ENCODE measurements at regions not wholly inside any gene's neighbourhood (a gene's known extent, or its start where the extent isn't known, plus 50 kb on each side); places are given as distances from the start of the nearest gene placed in this dataset.

GRCh38 chrX:43269201-43269600 is 386.9 kb upstream of the MAOA start:
- H3F3A ChIP-seq (ENCODE audit: insufficient read depth, low read depth) = no peaks in the 10 kb centered on the region
- no peak for DNase-seq
- H3K9me2 ChIP-seq (ENCODE audit: insufficient read depth) = no peaks in the 10 kb centered on the region
- intact Hi-C loops (cut with micrococcal nuclease; ENCODE audit: unreplicated experiment) = no loop called here
- no peak overlapping the region for H3K4me2 ChIP-seq
- H3K4me1 ChIP-seq (replicated peaks; ENCODE audit: insufficient read depth) = no peaks in the 10 kb centered on the region
- H3K9me3 ChIP-seq (ENCODE audit: insufficient read depth, low read depth) = no peaks in the 10 kb centered on the region
- no peaks in the 10 kb centered on the region for H3K79me2 ChIP-seq (ENCODE audit: low read depth)
- BruUV-seq (replicated peaks) = no TSS peak
- H3K36me3 ChIP-seq (ENCODE audit: low read depth) = no peaks in the 10 kb centered on the region
- H4K20me1 ChIP-seq (ENCODE audit: insufficient read depth) = no peaks in the 10 kb centered on the region
- no peaks in the 10 kb centered on the region for H3K27me3 ChIP-seq (ENCODE audit: insufficient read depth, low read depth)
- no peak overlapping the region for H2AFZ ChIP-seq
- no peak for TF ChIP-seq CTCF (conservative IDR thresholded peaks at IDR 0.05)
- TF ChIP-seq EZH2 (IDR thresholded peaks at IDR 0.05; ENCODE audit: low read depth) = no peak
- CTCF ChIA-PET = no interaction called here
- no peak overlapping the region for H3K4me3 ChIP-seq
- H3K27ac ChIP-seq = no peak overlapping the region
- POLR2A ChIA-PET (ENCODE audit: unreplicated experiment) = no interaction called here

GRCh38 chrX:43277879-43278278 is 378.2 kb upstream of the MAOA start:
- Histone ChIP-seq H3K9me2 (ENCODE audit: insufficient read depth) (no peaks in the 10 kb centered on the region), H3F3A (ENCODE audit: insufficient read depth, low read depth) (no peaks in the 10 kb centered on the region), H3K27ac (no peak overlapping the region), H3K4me3 (no peak overlapping the region), H2AFZ (no peak overlapping the region), H3K27me3 (ENCODE audit: insufficient read depth, low read depth) (no peaks in the 10 kb centered on the region), H3K4me1 (replicated peaks; ENCODE audit: insufficient read depth) (no peaks in the 10 kb centered on the region), H4K20me1 (ENCODE audit: insufficient read depth) (no peaks in the 10 kb centered on the region), H3K4me2 (no peak overlapping the region), H3K79me2 (ENCODE audit: low read depth) (no peaks in the 10 kb centered on the region), H3K36me3 (ENCODE audit: low read depth) (no peaks in the 10 kb centered on the region), H3K9me3 (ENCODE audit: insufficient read depth, low read depth) (no peaks in the 10 kb centered on the region)
- CTCF ChIA-PET = no interaction called here
- intact Hi-C loops (cut with micrococcal nuclease; ENCODE audit: unreplicated experiment) = no loop called here
- DNase-seq = no peak
- POLR2A ChIA-PET (ENCODE audit: unreplicated experiment) = no interaction called here
- BruUV-seq (replicated peaks) = no TSS peak
- TF ChIP-seq EZH2 (IDR thresholded peaks at IDR 0.05; ENCODE audit: low read depth) (no peak), CTCF (conservative IDR thresholded peaks at IDR 0.05) (no peak)

- Histone ChIP-seq H3K27me3 (ENCODE audit: insufficient read depth, low read depth) (no peaks in the 10 kb centered on the region), H3K4me3 (no peak overlapping the region), H3K79me2 (ENCODE audit: low read depth) (no peaks in the 10 kb centered on the region), H3K9me3 (ENCODE audit: insufficient read depth, low read depth) (no peaks in the 10 kb centered on the region), H3K27ac (no peak overlapping the region), H3F3A (ENCODE audit: insufficient read depth, low read depth) (no peaks in the 10 kb centered on the region), H3K4me2 (no peak overlapping the region), H2AFZ (no peak overlapping the region), H3K9me2 (ENCODE audit: insufficient read depth) (no peaks in the 10 kb centered on the region), H3K4me1 (replicated peaks; ENCODE audit: insufficient read depth) (no peaks in the 10 kb centered on the region), H3K36me3 (ENCODE audit: low read depth) (no peaks in the 10 kb centered on the region), H4K20me1 (ENCODE audit: insufficient read depth) (no peaks in the 10 kb centered on the region)
- TF ChIP-seq CTCF (conservative IDR thresholded peaks at IDR 0.05) (no peak), EZH2 (IDR thresholded peaks at IDR 0.05; ENCODE audit: low read depth) (no peak)
- CTCF ChIA-PET = no interaction called here
- POLR2A ChIA-PET (ENCODE audit: unreplicated experiment) = no interaction called here
- intact Hi-C loops (cut with micrococcal nuclease; ENCODE audit: unreplicated experiment) = no loop called here
- BruUV-seq (replicated peaks) = no TSS peak
- no peak for DNase-seq
Observed at GRCh38 chrX:43278440-43278839, 377.7 kb upstream of the MAOA start.
